HFFc6 (cell line): ENCODE measurements at regions not wholly inside any gene's neighbourhood (a gene's known extent, or its start where the extent isn't known, plus 50 kb on each side); places are given as distances from the start of the nearest gene placed in this dataset.

Experiments
- DNase-seq: peaks from one replicate; pipeline ENCODE4 v3.0.0-alpha.2; 2018
- H3K27ac Mint-ChIP-seq: 2 replicates; pipeline ENCODE4 v1.8.0; 2020; ENCODE audit warnings: mild to moderate bottlenecking, mixed read lengths
- H3K27me3 Mint-ChIP-seq: 2 replicates; pipeline ENCODE4 v1.8.0; 2021; ENCODE audit warnings: mild to moderate bottlenecking, moderate library complexity, mixed read lengths; ENCODE audit not compliant: insufficient read depth
- H3K36me3 Mint-ChIP-seq: 2 replicates; pipeline ENCODE4 v1.8.0; 2021; ENCODE audit warnings: low read depth, mixed read lengths
- H3K4me1 Mint-ChIP-seq: 2 replicates; pipeline ENCODE4 v1.8.0; 2020; ENCODE audit warnings: low read depth, mixed read lengths
- H3K4me3 Mint-ChIP-seq: 2 replicates; pipeline ENCODE4 v1.8.0; 2020; ENCODE audit warnings: mild to moderate bottlenecking, moderate library complexity, mixed read lengths
- H3K9me3 Mint-ChIP-seq: 2 replicates; pipeline ENCODE4 v1.8.0; 2020; ENCODE audit warnings: mild to moderate bottlenecking, mixed read lengths
- TF ChIP-seq, protein P1 (sequence below): fragments of 200-600 bp; sonication (generic); IDR thresholded peaks from 2 replicates; pipeline ENCODE4 v1.5.0; 2021; ENCODE audit warnings: antibody characterized with exemption, mild to moderate bottlenecking

DNA sequence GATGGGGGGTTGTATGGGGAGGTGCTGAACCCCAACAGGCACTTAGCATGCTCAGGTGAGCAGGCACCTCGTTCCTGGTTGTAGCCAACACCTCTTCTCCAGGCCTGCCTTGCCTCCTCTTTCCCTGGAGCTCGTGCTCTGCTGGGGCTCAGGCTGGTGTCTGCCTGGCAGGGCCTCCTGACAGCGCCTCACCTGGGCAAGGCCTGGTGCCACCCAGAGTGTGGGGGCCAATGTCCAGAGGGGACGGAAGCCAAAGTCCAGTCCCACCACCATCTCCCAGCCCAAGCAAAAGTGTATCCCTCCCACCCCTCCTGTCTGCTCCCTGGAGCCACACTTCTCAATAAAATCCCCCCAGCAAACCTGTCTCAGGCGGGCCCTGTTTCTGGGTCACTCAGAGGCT is 304.2 kb upstream of the TNRC6C start:
- H3K36me3 Mint-ChIP-seq: no peaks in the 10 kb centered on the region
- peaks cover 10% of the 10 kb centered on the region; the same call in 1 of the 2 replicates for H3K9me3 Mint-ChIP-seq
- peaks cover 58% of the 10 kb centered on the region for H3K27me3 Mint-ChIP-seq
- no peak overlapping the region for H3K4me3 Mint-ChIP-seq
- no peak for DNase-seq
- H3K4me1 Mint-ChIP-seq: no peaks in the 10 kb centered on the region
- no peak overlapping the region for H3K27ac Mint-ChIP-seq
- TF ChIP-seq, protein P1, sequence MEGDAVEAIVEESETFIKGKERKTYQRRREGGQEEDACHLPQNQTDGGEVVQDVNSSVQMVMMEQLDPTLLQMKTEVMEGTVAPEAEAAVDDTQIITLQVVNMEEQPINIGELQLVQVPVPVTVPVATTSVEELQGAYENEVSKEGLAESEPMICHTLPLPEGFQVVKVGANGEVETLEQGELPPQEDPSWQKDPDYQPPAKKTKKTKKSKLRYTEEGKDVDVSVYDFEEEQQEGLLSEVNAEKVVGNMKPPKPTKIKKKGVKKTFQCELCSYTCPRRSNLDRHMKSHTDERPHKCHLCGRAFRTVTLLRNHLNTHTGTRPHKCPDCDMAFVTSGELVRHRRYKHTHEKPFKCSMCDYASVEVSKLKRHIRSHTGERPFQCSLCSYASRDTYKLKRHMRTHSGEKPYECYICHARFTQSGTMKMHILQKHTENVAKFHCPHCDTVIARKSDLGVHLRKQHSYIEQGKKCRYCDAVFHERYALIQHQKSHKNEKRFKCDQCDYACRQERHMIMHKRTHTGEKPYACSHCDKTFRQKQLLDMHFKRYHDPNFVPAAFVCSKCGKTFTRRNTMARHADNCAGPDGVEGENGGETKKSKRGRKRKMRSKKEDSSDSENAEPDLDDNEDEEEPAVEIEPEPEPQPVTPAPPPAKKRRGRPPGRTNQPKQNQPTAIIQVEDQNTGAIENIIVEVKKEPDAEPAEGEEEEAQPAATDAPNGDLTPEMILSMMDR: no peak

- no peaks in the 10 kb centered on the region for H3K36me3 Mint-ChIP-seq
Observed at GRCh38 chr17:77654850-77655249, 303.7 kb upstream of the TNRC6C start.

DNA sequence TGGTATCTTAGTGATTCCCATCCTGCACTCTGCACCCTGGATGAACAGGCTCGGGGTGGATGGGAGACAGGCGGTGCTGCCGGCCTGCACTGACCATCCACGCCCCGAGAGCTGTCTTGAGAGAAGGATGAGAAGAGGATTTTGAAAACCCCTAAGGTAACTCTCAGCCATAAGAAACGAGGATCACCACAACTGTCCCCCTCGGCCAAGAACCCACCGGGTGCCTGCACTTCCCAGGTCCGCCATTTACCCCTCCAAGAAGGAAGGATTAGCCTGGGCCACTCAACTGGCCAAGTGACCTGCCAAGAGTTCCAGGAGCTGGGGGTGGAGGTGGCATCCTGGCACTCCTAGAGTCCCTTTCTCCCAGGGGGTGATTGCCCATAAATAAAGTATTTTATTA is 302.4 kb upstream of the TNRC6C start:
- Mint-ChIP-seq H3K36me3 (no peaks in the 10 kb centered on the region), H3K27me3 (peaks cover 50% of the 10 kb centered on the region), H3K4me1 (no peaks in the 10 kb centered on the region), H3K4me3 (no peak overlapping the region), H3K9me3 (peaks cover 10% of the 10 kb centered on the region; the same call in 1 of the 2 replicates), H3K27ac (no peak overlapping the region)
- TF ChIP-seq, protein P1: no peak
- no peak for DNase-seq

More at GRCh38 chr17:77654850-77655249, 303.7 kb upstream of the TNRC6C start:
- Mint-ChIP-seq H3K27me3 (peaks cover 52% of the 10 kb centered on the region), H3K4me1 (no peaks in the 10 kb centered on the region), H3K4me3 (no peak overlapping the region), H3K9me3 (peaks cover 10% of the 10 kb centered on the region; the same call in 1 of the 2 replicates), H3K27ac (no peak overlapping the region)
- TF ChIP-seq, protein P1: no peak
- no peak for DNase-seq

DNA sequence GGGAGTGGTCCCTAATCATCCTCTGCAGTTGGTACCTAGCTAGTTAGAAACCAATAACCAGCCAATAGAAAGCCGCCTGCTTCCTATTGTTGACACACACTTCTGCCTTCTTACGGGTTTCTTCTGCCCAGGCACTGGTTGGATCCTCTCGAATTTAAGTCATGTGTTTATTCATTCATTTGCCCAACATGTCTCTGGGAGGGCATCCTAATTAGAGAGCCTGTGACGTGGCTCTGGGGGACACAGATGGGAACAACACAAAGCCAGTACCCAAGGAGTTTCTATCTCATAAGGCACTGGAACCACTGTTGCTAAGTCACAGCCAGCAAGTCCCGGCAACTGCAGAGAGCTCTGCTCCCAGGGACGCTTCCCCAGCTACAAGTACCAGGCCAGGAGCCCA is 300.7 kb upstream of the TNRC6C start:
- Mint-ChIP-seq H3K27ac (no peak overlapping the region), H3K4me3 (no peak overlapping the region), H3K4me1 (no peaks in the 10 kb centered on the region), H3K27me3 (peaks cover 54% of the 10 kb centered on the region), H3K9me3 (peaks cover 10% of the 10 kb centered on the region; the same call in 1 of the 2 replicates), H3K36me3 (no peaks in the 10 kb centered on the region)
- TF ChIP-seq, protein P1: no peak
- DNase-seq: no peak

DNA sequence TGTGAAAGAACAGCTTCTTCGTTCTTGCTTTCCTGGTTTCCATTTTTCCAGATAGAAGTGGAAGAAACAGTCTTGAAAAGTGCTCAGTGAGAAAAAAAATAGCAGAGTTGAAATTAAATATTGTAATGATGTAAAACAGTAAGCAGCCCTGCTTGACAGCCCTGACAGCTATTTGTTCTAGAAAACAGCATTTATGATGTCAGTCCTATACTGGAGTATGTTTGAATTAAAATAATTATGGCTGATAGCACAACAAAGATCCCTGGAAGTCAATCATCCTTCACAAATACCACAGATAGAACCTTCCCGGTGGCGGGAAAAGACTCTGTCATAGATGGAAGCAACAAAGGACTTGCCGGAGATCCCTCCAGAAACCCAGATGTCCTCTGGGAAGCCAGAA is 298.0 kb upstream of the TNRC6C start:
- no peaks in the 10 kb centered on the region for H3K36me3 Mint-ChIP-seq
- TF ChIP-seq, protein P1: no peak
- DNase-seq: no peak
- H3K27me3 Mint-ChIP-seq: peaks cover 42% of the 10 kb centered on the region
- no peak overlapping the region for H3K4me3 Mint-ChIP-seq
- no peaks in the 10 kb centered on the region for H3K4me1 Mint-ChIP-seq
- no peak overlapping the region for H3K27ac Mint-ChIP-seq
- peaks cover 10% of the 10 kb centered on the region; the same call in 1 of the 2 replicates for H3K9me3 Mint-ChIP-seq

- DNase-seq: no peak
- H3K36me3 Mint-ChIP-seq: no peaks in the 10 kb centered on the region
- H3K4me3 Mint-ChIP-seq: no peak overlapping the region
- H3K27me3 Mint-ChIP-seq: peaks cover 24% of the 10 kb centered on the region
- TF ChIP-seq, protein P1: no peak
- peaks cover 10% of the 10 kb centered on the region; the same call in 1 of the 2 replicates for H3K9me3 Mint-ChIP-seq
- H3K27ac Mint-ChIP-seq: no peak overlapping the region
- H3K4me1 Mint-ChIP-seq: peaks cover 5% of the 10 kb centered on the region; the same call in 1 of the 2 replicates
Observed at GRCh38 chr17:77662833-77663232, 295.7 kb upstream of the TNRC6C start.
